ENCODE measurements at regions not wholly inside any gene's neighbourhood (a gene's known extent, or its start where the extent isn't known, plus 50 kb on each side); places are given as distances from the start of the nearest gene placed in this dataset.

DNA sequence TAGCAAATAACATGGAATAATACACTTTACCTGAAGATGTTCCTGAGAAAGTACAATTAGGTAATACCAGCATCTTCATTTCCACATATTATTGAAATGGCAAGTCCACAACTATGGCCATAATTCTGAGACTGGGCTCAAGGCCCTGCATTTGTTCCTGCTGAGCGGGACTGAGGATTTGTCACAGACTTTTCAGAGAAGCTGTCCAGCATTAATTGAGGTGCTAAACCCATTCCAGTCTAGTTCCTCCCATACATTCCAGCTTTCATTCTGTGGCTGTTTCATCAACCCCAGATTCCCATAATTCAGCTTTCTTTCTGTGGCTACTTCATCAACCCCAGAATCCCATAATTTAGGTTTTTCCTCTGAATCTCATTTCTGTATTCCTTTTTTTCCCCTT lies 293.4 kb upstream of the GBE1 start:
- Histone ChIP-seq H3K4me1 (peaks cover 7 to 24% of the 10 kb centered on the region in 2 donors), H3K27ac (no peak overlapping the region), H3K9me3 (no peaks in the 10 kb centered on the region), H3K27me3 (no peaks in the 10 kb centered on the region), H3K4me3 (no peak overlapping the region), H3K36me3 (no peaks in the 10 kb centered on the region)
- in situ Hi-C loops (cut with MboI; ENCODE audit: low sequenced_read_pairs in 4 of 4) (no loop called here), intact Hi-C loops (cut with DNase I; ENCODE audit: low total_unique reads) (no loop called here)
- TF ChIP-seq, protein P1, sequence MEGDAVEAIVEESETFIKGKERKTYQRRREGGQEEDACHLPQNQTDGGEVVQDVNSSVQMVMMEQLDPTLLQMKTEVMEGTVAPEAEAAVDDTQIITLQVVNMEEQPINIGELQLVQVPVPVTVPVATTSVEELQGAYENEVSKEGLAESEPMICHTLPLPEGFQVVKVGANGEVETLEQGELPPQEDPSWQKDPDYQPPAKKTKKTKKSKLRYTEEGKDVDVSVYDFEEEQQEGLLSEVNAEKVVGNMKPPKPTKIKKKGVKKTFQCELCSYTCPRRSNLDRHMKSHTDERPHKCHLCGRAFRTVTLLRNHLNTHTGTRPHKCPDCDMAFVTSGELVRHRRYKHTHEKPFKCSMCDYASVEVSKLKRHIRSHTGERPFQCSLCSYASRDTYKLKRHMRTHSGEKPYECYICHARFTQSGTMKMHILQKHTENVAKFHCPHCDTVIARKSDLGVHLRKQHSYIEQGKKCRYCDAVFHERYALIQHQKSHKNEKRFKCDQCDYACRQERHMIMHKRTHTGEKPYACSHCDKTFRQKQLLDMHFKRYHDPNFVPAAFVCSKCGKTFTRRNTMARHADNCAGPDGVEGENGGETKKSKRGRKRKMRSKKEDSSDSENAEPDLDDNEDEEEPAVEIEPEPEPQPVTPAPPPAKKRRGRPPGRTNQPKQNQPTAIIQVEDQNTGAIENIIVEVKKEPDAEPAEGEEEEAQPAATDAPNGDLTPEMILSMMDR (IDR thresholded peaks at IDR 0.05 in 4 of 5, conservative IDR thresholded peaks at IDR 0.05 in 1 of 5): no peak
- TF ChIP-seq POLR2A (IDR thresholded peaks at IDR 0.05): no peak
- DNase-seq: no peak
- ATAC-seq: peak in 1 of 2 donors; percentile 54

DNA sequence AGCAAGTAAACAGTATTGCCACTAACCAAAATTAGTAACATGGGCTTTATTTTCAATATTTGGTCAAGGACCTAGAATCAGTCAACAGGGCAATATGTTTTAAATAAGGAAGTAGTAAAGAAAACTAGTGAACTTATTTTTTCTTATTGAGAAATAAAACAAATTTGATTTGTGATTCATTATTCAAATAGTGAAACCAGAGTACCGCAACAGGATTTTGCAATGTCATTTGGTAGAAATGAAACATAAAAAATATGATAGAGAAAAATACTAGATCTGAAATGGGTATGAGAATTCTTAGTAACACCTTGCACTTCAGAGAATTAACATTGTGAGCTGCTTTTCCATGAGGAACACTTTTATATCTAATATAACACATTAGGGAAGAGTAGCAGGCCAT lies 291.8 kb upstream of the GBE1 start:
- DNase-seq (no peak), ATAC-seq (no peak)
- H3K4me1 ChIP-seq: peaks cover 7 to 24% of the 10 kb centered on the region in 2 donors
- no peaks in the 10 kb centered on the region for H3K27me3 ChIP-seq
- no peaks in the 10 kb centered on the region for H3K36me3 ChIP-seq
- no peak overlapping the region for H3K4me3 ChIP-seq
- intact Hi-C loops (cut with DNase I; ENCODE audit: low total_unique reads) (no loop called here), in situ Hi-C loops (cut with MboI; ENCODE audit: low sequenced_read_pairs in 4 of 4) (no loop called here)
- H3K9me3 ChIP-seq: no peaks in the 10 kb centered on the region
- no peak overlapping the region for H3K27ac ChIP-seq
- TF ChIP-seq, protein P1 (IDR thresholded peaks at IDR 0.05 in 4 of 5, conservative IDR thresholded peaks at IDR 0.05 in 1 of 5): no peak
- TF ChIP-seq POLR2A (IDR thresholded peaks at IDR 0.05): no peak

DNA sequence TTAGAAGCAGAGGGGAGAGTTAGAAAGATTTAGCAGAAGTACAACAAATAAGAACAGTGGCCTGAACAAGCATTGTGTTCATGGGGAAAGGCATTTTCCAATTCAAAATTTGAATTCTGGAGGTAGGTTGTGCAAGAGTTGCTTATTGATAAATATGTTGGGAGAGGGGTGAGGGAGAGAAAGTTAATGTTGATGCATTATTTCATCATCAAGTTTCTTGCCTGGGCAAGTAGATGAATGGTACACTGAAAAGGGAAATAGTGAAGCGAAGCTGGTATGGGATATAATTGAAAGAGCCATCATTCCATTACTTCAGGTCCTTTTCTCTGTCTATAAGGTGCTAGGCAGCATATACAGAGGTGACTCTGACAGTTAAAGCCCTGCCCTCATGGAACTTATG lies 288.9 kb upstream of the GBE1 start:
- ATAC-seq (no peak), DNase-seq (no peak)
- H3K9me3 ChIP-seq: no peaks in the 10 kb centered on the region
- H3K27me3 ChIP-seq: no peaks in the 10 kb centered on the region
- intact Hi-C loops (cut with DNase I; ENCODE audit: low total_unique reads): no loop called here
- no peak overlapping the region for H3K4me3 ChIP-seq
- in situ Hi-C loops (cut with MboI; ENCODE audit: low sequenced_read_pairs in 4 of 4): no loop called here
- H3K27ac ChIP-seq: no peak overlapping the region
- H3K36me3 ChIP-seq: no peaks in the 10 kb centered on the region
- TF ChIP-seq, protein P1 (IDR thresholded peaks at IDR 0.05 in 4 of 5, conservative IDR thresholded peaks at IDR 0.05 in 1 of 5): no peak
- no peak for TF ChIP-seq POLR2A (IDR thresholded peaks at IDR 0.05)
- peaks cover 4 to 9% of the 10 kb centered on the region in 2 donors for H3K4me1 ChIP-seq

DNA sequence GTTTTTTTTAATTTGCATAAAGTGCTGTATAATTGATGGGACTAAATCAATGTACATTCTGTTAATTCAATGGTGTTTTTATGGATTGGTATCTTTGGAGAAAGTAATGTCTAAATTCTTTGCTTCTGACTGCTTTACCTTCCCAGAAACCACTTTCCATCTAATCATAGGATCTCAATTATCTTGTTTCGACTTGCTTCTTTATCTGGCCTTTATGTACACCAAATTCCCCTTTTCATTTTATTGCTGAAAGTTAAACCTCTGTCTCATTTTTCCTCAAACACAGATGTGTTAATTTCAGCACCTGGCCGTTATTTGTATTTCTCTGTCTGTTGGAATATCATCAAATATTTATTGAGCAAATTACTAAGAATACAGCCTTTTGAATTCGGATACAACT lies 287.3 kb upstream of the GBE1 start:
- Histone ChIP-seq H3K4me1 (no peaks in the 10 kb centered on the region), H3K36me3 (no peaks in the 10 kb centered on the region), H3K27me3 (no peaks in the 10 kb centered on the region), H3K4me3 (no peak overlapping the region), H3K9me3 (no peaks in the 10 kb centered on the region), H3K27ac (no peak overlapping the region)
- TF ChIP-seq, protein P1 (IDR thresholded peaks at IDR 0.05 in 4 of 5, conservative IDR thresholded peaks at IDR 0.05 in 1 of 5): no peak
- no peak for TF ChIP-seq POLR2A (IDR thresholded peaks at IDR 0.05)
- in situ Hi-C loops (cut with MboI; ENCODE audit: low sequenced_read_pairs in 4 of 4): no loop called here
- DNase-seq (no peak), ATAC-seq (no peak)
- intact Hi-C loops (cut with DNase I; ENCODE audit: low total_unique reads): no loop called here
